AG04449 (cell line): ENCODE measurements at regions not wholly inside any gene's neighbourhood (a gene's known extent, or its start where the extent isn't known, plus 50 kb on each side); places are given as distances from the start of the nearest gene placed in this dataset.
"Not testable (repeated sequence)": the region's sequence is repeated elsewhere in the genome, so short reads cannot be mapped to it uniquely, and the experiment has no call there.

Source experiments
- CTCF ChIA-PET: fragments of 350-600 bp; formaldehyde crosslinking; extraction: SDS; loops from one replicate; lab custom pipeline; 2021; ENCODE audit warnings: antibody characterized with exemption; lab: Yijun Ruan, JAX
- POLR2A ChIA-PET: fragments of 400-600, 350-600 bp; formaldehyde crosslinking; extraction: SDS; loops from one replicate; lab custom pipeline; 2020; ENCODE audit warnings: antibody characterized with exemption, inconsistent platforms; lab: Yijun Ruan, JAX
- DNase-seq: peaks from one replicate; pipeline ENCODE4 v3.0.0-alpha.2; 2010; ENCODE audit warnings: low read depth, low spot score
- H3K4me3 ChIP-seq: 2 replicates; pipeline ENCODE4 v1.5.1; 2011; ENCODE audit warnings: low read depth, mild to moderate bottlenecking, control low read depth, low read length
- CTCF ChIP-seq: IDR thresholded peaks from one replicate; pipeline ENCODE4 v1.5.1; 2011; ENCODE audit warnings: mild to moderate bottlenecking, moderate library complexity, low read length, control low read depth, inconsistent platforms; ENCODE audit not compliant: insufficient read depth; ENCODE audit errors: missing control alignments

- no peak for TF ChIP-seq CTCF
These were observed 79.8 kb downstream of the ZNF92 start for GRCh38 chr7:65453341-65454030.

GRCh38 chr7:65454469-65454868, 80.8 kb downstream of the ZNF92 start:
- no peak for TF ChIP-seq CTCF
- no peak overlapping the region for H3K4me3 ChIP-seq
- POLR2A ChIA-PET, result no interaction called here
- DNase-seq, result no peak
- CTCF ChIA-PET, result no interaction called here

More at GRCh38 chr7:65453341-65454030, 79.8 kb downstream of the ZNF92 start:
- H3K4me3 ChIP-seq, result no peak overlapping the region
- DNase-seq, result no peak
- ChIA-PET CTCF (no interaction called here), POLR2A (no interaction called here)

- POLR2A ChIA-PET, DNase-seq, CTCF ChIA-PET, H3K4me3 ChIP-seq: not testable (repeated sequence)
These were observed 81.4 kb downstream of the ZNF92 start for GRCh38 chr7:65455050-65455449.

GRCh38 chr7:65457705-65458104, 84.0 kb downstream of the ZNF92 start:
- CTCF ChIA-PET, result no interaction called here
- no peak for TF ChIP-seq CTCF
- no peak for DNase-seq
- no peak overlapping the region for H3K4me3 ChIP-seq
- POLR2A ChIA-PET, result no interaction called here

- ChIA-PET CTCF (no interaction called here), POLR2A (no interaction called here)
- TF ChIP-seq CTCF, result no peak
- no peak overlapping the region for H3K4me3 ChIP-seq
- no peak for DNase-seq
These were observed 85.8 kb downstream of the ZNF92 start for GRCh38 chr7:65459438-65459837.

- TF ChIP-seq CTCF, result no peak
- POLR2A ChIA-PET, result no interaction called here
- CTCF ChIA-PET, result no interaction called here
- no peak overlapping the region for H3K4me3 ChIP-seq
- DNase-seq, result no peak
These were observed 88.6 kb downstream of the ZNF92 start for GRCh38 chr7:65462148-65462716.

GRCh38 chr7:65463184-65463583, 89.5 kb downstream of the ZNF92 start:
- H3K4me3 ChIP-seq, result no peak overlapping the region
- TF ChIP-seq CTCF, result no peak
- POLR2A ChIA-PET, result no interaction called here
- CTCF ChIA-PET, result no interaction called here
- DNase-seq, result no peak

GRCh38 chr7:65469919-65470558, 96.4 kb downstream of the ZNF92 start:
- DNase-seq, POLR2A ChIA-PET, CTCF ChIA-PET: not testable (repeated sequence)

More at GRCh38 chr7:65469919-65470558, 96.4 kb downstream of the ZNF92 start:
- H3K4me3 ChIP-seq, result not testable (repeated sequence)
